ENCODE measurements at regions not wholly inside any gene's neighbourhood (a gene's known extent, or its start where the extent isn't known, plus 50 kb on each side); places are given as distances from the start of the nearest gene placed in this dataset.

DNA sequence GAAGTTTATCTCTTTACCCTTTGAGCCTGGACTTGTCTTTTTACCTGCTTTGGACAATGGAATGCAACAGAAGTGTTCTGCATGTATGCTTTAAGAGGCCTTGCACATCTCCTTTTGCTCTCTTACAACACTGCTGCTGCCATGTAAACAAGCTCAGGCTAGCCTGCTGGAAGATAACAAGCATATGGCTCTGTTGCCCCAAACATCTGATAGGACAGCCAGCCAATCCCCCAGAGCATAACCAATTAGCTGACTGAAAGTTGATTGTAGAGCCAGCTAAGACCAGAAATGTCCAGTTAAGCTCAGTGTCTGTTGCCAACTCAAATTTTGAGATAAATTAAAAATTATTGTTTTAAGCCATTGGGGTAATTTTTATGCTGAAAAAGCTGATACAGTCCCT lies 510.6 kb upstream of the CNKSR2 start:
- DNase-seq (ENCODE audit: low read depth) = no peak

DNA sequence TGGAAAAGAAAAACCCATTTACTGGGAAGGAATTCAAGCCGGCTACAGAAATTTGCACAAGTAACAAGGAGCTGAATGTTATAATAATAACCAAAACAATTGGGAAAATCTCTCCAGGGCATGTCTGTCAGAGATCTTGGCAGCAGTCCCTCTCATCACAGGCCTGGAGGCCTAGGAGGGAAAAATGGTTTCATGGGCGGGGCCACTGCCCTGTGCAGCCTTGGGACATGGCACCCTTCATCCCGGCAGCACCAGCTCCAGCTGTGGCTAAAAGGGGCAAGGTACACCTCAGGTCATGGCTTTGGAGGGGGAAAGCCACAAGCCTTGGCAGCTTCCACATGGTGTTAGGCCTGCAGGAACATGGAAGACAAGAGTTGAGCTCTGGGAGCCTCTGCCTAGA lies 513.1 kb upstream of the CNKSR2 start:
- no peak for DNase-seq (ENCODE audit: low read depth)

DNA sequence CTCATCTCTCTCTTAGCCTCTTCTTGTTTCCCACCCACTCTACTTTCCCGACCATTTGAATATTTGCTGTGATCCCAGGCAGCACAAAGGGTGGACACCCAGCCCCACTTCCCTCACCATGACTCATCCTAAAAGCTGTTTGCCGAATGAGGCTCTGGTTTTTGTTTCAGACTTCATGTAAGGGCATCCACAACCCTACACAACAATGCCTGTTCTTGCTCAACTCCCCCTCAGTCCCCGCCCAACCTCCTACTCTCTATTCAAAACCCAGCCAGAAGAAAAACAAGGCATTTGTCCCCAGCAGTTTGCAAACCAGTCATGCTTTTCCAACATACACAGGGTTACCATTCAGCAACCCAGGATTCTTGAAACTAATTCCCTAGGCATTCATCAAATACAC lies 516.5 kb upstream of the CNKSR2 start:
- no peak for DNase-seq (ENCODE audit: low read depth)

DNA sequence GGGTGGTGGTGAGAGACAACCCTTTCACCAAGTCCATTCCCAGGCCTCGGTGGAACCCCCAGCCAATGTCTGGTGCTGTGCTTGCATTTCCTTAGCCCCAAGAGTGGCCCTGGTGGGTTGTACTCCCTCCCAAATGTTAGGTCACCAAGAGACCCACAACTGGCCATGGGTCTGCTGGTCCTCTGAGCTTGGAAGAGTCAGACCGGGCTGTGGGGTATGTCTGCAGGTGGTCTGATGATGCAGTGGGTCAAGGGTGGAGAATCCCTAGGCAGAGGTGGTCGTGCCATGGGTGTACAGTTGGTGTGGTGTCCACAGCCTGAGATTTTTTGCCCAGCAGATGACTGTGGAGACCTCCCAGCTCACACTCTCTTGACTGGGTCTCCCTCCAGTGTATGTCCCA lies 535.7 kb upstream of the CNKSR2 start:
- no peak for DNase-seq (ENCODE audit: low read depth)

DNA sequence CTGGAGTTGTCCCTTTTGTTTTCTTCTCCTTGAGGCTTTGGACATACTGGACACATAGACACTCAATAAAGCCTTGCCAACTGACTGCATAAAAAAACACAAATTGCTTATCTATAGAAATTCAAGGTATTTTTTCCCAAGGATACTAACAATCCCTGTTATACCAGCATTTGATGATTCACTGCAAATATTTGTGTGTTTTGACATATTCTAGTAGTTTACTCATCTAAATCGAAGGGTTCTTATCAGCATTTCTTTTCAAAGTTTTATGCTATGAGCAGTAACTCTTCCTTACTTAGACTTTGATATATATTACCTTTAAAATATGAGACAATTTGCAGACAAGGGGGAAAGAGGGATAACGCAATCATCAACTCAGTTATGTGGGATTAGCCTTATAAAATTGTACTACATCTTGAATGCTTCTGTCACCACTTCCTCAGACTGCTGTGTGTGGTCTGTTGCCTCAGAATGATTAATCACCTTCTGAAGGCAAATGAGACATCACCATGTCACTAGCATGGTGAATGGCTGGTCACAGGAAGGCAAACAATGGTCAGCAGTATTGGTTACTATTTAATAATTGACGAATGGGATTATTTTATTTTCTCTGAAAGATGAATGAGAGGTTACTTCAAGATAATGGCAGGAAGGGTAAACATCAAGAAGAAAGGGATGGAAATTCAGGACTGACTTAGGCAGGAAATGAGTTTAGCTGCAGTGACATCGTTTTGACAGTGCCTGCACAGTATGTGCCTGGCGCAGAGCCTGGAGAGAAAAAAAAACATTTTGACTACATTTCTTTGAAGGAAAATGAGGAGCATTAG lies 544.3 kb upstream of the CNKSR2 start:
- no peak for DNase-seq (ENCODE audit: low read depth)

DNA sequence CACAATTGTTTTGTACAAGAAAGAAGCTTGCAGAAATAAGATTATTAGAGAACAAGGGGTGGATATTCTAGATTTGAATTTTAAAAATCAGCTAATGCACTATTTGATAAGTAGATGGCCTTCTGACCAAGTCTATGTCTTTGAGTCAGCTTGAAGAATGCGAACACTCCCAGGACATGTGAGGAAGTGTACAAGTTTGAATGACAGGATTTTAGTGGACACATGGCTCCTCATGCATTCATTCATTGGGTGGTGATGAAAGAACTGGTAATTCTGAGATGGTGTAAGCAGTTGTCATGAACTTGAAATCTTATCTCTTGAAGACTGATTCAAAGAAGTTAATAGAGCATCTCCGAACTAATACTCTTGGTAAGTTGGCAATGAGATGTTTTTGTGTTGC lies 548.2 kb upstream of the CNKSR2 start:
- no peak for DNase-seq (ENCODE audit: low read depth)

DNA sequence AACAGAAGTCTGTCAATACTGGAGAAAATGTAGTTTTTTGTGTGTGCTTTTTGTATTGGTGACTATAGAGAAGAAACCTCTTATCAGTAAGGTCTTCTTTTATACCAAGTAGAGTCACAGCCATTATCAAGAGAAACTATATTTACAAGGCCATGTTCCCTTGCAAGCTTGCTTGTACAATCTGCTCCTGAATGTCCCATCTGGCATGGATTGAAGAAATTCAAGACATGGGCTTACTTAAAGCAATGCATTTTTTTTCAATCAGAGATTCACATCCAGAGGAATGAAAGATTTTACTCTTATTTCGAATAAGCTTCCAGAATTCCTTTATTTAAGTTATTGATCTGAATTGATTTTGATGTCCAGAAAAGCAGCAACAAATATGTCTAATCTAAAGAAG lies 537.3 kb upstream of the RPS6KA3 start:
- DNase-seq (ENCODE audit: low read depth) = no peak

DNA sequence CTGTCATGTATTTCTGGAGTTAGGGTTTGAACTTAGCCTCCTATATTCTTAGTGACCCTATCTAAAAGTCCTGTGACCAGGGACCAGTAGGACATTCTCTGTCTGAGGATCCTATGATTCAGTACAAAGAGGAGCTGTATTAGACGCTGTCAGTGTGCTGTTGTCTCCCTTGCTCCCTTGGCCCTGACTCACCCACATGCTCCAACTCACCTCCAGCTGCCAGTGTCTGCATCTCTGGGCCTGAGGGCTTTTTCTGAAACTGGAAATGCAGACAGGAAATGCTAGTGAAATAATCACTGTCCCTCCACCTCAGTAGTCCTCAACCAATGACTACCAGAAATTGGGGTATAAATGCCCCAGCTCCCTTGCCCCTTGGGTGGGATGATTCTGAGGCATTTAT lies 535.3 kb upstream of the RPS6KA3 start:
- DNase-seq (ENCODE audit: low read depth) = no peak

DNA sequence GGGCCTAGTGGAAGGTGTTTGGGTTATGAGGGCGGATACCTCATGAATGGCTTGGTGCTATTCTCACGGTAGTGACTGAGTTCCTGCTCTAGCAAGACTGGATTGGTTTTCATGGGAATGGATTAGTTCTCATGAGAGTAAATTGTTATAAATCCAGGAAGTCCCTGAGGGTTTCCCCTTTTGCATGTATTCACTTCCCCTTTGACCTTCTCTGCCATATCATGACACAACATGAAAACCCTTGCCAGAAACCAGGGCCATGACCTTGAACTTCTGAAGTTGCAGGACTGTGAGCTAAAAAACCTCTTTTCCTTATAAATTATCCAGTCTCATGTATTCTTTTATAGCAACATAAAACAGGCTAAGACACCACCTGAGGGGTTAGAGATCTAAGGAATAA lies 529.7 kb upstream of the RPS6KA3 start:
- no peak for DNase-seq (ENCODE audit: low read depth)

DNA sequence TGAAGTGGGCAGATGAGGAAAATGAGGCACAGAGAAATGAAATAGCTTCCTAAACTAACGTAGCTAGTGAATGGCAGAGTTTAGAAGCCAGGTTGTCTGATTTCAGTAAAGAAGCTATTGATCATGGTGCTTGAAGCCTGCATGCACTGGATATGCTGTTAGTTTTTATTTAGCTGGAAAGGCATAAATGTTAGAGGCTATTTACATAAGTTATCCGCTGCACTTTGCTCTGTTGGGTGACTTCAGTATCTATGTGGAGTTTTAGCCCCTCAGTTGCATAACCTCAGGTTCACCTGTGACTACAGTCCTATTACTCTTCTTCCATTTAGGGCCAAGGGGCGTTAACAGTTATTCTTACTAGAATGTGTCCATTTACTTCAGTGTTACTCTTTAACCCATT lies 522.4 kb upstream of the RPS6KA3 start:
- DNase-seq (ENCODE audit: low read depth) = no peak

DNA sequence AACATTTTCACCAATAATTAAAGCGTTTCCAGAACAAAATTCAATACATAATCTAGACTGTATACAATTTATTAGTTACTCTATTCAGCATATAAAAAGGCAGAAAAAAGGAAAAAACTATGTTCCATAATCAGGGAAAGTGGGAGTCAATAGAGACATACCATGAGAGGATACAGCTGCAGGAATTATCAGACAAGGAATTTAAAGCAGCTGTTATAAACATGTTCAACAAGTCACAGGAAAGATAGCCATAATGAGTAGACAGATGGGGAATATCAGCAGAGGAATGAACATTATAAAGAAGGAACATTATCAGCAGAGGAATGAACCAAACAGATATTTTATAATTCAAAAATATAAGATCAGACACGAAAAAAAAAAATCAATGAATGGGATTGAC lies 500.6 kb upstream of the RPS6KA3 start:
- DNase-seq (ENCODE audit: low read depth) = no peak

DNA sequence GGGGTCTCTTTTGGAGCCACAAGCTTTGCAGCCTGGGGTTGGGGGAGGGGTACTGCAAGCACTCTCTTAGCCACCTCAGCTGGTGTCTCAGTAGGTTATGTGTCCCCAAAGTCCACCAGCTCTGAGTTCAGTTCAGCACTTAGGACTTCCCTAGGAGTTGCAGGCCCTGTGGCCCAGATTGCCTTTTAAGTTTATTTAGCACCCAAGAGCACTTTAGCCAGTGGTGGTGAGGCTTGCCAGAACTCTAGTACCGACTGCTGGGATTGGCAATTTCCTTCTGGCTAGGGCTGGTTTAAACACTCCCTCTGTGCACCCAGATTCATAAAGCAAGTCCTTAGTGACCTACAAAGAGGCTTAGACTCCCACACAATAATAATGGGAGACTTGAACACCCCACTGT lies 489.9 kb upstream of the RPS6KA3 start:
- no peak for DNase-seq (ENCODE audit: low read depth)

DNA sequence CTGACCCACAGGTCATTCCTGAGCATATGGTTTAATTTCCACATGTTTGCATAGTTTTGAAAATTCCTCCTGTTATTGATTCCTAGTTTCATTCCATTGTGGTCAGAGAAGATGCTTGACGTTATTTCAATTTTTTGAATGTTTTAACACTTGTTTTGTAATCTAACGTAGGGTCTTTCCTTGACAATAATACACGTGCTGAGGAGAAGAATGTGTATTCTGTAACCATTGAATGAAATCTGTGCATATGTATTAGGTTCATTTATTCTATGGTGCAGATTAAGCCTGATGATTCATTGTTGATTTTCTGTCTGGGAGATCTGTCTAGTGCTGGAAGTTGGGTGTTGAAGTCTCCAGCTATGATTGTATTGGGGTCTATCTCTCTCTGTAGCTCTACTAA lies 486.4 kb upstream of the RPS6KA3 start:
- no peak for DNase-seq (ENCODE audit: low read depth)

DNA sequence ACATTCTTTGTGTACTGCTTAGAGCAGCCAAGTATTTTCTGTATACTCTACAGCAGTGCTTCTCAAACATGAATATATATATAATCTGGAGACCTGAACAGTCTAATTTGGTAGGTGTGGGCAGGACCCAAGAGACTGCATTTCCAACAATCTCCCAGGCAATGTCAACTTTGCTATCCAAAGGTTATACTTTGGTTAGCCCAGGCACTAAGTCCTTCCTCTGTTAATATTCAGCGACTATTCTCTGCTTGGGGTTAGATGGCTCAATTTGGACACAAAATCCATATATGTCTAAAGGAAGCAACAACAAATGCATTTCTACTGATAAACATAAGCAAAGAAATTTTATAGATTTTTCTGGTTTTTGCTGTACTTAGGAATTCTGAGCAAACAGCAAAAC lies 480.0 kb upstream of the RPS6KA3 start:
- DNase-seq (ENCODE audit: low read depth) = no peak

DNA sequence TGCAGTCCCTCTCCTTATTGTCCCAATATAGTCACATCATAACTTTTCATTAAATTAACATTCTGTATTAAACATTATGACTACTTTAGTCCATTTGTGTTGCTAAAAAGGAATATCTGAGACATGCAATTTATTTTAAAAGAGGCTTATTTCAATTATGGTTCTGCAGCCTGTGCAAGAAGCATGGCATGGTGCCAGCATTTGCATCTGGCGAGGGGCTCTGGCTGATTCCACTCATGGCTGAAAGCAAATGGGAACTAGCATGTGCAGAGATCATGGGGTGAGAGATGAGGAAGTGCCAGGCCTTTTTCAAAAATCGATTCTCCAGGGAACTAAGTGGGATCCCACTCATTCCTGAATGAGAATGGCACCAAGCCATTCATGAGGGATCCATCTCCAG lies 476.3 kb upstream of the RPS6KA3 start:
- DNase-seq (ENCODE audit: low read depth) = no peak

DNA sequence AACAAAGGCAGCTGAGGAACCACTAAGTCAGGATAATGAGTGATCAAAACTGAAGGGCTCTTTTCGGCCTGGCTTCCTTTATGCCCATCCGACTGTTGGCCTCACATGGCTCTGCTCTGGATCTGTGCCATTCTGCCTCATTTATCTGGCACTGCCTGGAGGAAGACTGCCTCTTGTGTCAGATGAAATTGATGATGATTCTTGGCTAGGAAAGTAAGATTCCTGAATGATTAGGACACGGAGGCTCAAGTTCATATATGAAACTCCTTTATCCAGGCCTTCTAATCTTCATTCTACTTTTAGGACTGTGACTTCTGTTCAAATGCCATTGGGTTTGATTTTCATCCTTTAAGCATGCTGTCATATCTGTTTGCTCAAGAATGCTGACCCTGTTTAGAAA lies 475.4 kb upstream of the RPS6KA3 start:
- no peak for DNase-seq (ENCODE audit: low read depth)

DNA sequence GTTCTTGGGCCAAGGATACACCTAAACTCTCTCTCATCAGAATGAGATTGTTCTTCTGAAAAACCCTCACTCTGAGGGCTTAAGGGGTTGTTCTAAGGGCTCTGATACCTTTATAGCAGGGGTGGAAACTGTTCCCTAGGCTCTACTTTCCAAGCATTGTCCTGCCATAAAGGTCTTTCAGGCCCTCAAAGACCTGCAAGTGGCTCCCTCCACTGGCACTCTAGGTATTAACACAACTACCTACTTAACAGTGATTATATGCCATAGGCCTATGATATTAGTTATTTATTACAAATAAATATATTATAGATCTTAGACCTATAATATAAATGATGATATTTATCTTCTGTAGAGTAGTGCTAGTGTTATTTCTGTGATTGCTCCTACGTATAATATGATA lies 473.7 kb upstream of the RPS6KA3 start:
- DNase-seq (ENCODE audit: low read depth) = no peak

DNA sequence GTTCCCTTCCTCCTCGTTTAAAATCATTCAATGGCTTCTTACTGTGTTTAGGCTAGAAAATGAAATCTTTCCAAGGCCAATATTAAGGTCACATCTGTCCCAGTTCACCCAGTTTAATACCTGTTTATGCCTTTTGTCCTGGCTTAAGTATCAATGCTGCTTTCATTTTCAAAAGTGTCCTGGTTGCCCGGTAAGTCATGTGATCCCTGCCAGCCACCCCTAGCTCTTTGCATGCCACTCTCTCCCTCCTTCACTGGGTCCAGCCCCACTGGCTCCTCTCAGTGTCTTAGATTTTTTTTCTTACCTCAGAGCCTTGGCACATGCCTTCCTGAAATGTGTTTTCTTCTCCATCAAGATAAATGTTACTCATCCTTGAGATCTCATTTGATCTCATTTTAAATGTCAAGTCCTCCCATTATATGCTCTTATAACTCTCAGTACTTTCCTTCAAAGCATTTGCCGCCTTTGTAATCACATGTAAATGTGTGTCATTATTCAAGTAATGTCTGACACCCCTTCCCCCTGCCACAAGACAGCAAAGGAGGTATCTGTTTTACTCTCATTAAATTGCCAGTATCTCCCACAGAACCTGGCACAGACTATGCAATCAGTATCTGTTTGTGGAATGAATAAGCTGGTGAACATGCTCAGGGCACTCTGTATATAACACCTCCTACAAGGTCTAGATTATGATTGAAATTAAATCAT lies 472.5 kb upstream of the RPS6KA3 start:
- DNase-seq (ENCODE audit: low read depth) = no peak

DNA sequence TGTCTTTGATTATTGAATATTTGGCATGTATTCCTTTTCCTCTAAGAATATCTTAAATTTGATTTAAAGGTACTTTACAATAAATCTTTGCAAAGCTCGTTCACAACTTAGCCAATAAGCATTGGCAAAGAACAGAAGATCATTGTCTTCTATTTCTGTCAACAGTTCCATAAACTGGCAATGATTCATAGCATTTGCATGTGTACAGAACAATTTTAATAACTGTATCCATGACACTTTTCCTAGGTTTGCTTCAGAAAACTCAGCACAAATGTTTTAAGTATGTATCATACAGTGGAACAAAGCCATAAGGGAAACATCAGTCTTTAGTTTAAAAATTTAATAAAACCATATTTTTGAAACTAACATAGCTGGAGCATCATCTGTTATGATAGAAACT lies 462.7 kb upstream of the RPS6KA3 start:
- DNase-seq (ENCODE audit: low read depth) = no peak

DNA sequence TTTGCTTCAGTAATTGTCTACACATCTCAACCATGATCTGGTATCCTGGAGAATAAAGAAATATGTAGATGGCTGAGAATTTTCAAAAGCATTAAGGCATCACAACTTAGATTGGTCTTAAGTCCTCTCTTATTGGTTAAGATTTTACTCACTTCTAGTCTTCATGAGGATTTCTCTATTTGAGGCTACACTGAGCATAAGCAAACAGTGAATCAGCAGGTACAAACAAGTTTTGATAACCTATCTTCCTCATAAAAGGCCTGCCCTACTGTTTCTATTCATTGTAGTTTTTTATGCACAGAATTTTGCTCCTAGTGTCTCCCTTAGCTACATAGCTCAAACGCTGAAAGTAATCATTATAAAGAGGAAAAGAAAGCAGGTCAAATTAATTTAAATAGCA lies 460.7 kb upstream of the RPS6KA3 start:
- DNase-seq (ENCODE audit: low read depth) = no peak

DNA sequence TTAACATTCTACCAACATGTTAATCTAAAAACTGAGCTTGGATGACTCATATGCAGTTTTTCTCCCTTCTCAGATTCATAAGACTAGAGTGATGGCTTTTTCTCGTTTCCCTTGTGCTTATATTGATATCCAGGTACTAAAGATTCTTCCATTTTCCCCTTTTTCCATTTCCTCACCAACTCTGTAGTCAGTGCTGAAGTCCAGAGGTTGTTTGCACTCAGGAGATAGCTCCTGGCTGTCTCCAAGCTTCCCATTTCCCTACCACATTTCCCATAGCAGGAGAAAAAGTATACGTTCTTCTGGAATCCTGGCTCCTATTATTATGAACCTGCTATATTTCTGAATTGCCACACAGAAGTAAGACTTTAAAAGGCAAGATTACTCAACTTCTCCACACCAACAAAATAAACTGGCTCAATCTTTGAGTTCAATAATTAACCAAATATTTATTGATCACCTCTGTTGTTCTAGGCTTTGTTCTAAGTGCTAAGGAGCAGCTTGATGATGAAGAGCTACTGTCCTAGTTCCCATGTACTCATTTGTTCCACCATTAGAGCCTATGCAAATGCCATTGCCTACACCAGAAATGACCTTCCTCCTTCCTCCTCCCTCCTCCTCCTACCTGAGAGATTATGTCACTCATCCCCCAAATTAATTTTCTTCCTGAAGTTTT lies 454.4 kb upstream of the RPS6KA3 start:
- DNase-seq (ENCODE audit: low read depth) = no peak

DNA sequence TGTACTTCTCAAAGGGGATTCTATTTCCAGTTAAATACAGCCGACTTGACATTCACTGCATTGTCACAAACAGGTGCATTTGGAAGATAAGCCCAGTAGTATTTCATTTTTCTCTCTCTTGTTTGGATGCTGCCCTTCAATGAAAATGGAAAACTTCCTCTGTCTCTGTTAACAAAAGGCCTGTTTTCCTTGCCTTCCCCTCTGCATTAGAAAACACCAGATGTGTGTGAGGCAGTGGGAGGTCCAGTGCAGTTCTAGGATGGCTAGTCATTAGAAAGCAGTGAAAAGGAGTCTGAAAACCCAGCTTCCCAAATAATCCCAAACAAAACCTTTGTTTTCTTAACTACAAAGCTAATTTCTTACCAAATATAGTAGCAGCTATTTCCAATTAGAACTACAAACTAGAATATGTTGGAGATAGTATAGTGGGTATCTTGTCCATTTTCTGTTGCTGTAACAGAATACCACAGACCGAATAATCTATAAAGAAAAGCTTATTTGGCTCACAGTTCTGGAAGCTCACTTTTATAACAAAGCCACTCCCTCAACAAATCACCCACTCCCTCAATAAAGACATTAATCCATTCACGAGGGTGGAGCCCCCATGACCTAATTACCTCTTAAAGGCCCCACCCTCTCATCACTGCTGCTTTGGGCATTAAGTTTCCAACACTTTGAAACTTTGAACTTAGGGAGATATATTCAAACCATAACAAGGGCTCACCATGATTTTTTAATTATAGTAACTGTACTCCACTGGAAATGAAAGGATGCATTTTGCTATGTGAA lies 452.1 kb upstream of the RPS6KA3 start:
- no peak for DNase-seq (ENCODE audit: low read depth)

DNA sequence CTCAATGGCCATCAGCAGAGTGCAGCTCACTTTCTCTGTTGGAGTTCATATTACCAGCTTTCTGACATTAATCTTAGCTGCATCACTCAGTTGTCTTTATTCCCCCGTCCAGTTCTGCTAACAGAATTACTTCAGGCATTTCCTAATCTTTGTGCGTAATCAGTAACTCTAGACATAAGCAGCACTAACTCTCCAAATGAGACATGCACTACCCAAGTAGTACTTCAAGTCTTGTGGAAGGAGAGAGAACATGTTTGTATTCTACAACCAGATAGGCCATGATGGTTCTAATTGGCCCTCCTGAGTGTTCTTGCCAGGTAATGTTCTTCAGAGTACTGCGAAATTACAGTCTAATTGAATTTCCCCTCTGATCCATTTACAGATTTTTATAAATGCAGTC lies 448.5 kb upstream of the RPS6KA3 start:
- DNase-seq (ENCODE audit: low read depth) = no peak
